HG02763 (cell line): ENCODE measurements at regions not wholly inside any gene's neighbourhood (a gene's known extent, or its start where the extent isn't known, plus 50 kb on each side); places are given as distances from the start of the nearest gene placed in this dataset.

Source experiments
- ATAC-seq: cut with Tn5 transposase; IDR thresholded peaks from one replicate; pipeline ENCODE4 v1.9.1; 2021; ENCODE audit warnings: mild to moderate bottlenecking, moderate library complexity; ENCODE audit not compliant: unreplicated experiment

DNA sequence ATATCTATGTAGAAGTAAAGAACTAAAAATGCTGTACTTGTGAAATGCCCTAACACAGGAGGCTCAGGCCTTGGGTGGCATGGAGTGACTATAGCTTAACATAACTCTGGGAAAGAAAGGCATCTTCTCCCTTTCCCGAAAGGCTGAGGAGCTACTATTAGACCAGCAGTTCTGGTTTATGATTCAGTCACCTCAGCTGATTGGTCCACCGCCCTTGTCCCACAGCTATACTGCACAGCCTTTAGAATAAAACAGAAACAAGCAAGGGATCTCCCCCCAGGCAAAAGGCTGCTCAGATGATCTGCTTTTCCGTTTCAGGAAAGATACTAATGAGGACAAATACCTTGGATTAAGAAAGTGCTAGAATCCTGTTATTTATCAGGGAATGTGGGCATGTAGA is 171.3 kb downstream of the SNCA start:
- no peak for ATAC-seq

DNA sequence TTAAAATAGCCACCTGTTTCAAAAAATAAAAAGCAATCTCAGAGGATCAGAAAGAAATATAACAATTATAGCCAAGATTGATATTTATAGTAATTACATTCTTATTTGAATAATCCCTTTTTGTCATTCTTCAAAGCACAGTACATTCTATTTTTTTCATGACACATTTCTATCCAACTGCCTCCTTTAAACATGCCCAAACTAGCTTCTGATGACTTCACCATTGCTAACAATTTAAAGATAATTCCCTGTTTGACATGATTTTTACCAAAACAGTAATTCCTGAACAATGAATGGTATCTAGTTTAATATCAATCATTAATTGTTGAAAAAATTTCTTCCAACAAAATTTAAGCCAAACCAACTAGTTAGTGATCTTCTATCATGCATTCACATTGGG is 172.4 kb downstream of the SNCA start:
- ATAC-seq = no peak

- no peak for ATAC-seq
Observed at GRCh38 chr4:89661173-89661899, 175.6 kb downstream of the SNCA start.

GRCh38 chr4:89660444-89661172 is 176.4 kb downstream of the SNCA start:
- ATAC-seq = no peak

DNA sequence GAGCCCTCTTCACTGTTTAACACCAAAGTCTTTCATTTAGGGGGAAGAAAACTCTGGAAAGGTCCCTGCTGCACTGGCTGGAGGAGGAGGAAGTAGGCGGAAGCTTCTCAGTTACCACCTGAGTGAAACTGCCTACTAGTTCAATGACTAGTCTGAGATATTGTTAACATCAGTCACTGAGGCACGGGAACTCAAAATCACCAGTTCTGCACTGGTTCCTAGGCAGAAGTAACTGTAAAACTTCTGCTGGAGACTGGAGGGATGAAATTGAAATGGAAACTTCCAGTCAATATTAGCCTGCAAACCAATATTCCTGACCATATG is 178.3 kb downstream of the SNCA start:
- peak; percentile 64 for ATAC-seq

DNA sequence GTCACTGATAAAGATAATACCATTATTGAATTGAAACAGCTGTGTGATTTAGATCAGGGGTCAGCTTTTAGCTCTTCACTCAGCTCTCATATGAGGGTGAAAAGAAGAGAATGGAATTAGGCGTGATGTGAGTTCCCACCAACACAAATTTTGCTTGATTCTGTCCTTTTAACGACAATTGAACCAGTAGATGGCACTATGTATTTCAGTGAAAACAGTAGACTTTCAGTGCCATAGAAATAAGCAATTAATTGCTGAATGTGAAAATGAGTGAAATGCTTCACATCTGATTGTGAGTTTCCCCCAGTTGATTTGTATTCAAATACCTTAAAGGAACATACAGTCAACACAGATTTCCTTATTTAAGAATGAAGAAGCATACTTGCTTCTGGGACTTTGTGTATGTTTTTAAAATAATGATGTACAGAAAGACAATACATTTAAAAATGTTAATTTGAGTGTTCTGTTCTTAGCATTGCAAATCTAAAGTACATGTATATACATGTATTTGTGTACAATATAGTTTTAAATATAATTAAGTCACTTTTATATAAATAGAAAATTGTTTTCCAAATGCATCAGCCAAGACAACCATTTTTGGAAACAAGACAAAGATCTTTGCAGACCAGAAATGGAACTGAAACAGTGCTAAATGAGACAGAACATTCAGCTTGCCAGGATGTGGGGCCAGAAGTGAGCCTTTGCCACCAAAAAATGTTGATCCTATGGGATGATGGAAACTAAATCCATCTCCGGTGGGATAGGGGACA is 178.8 kb downstream of the SNCA start:
- ATAC-seq = peak; percentile 70

DNA sequence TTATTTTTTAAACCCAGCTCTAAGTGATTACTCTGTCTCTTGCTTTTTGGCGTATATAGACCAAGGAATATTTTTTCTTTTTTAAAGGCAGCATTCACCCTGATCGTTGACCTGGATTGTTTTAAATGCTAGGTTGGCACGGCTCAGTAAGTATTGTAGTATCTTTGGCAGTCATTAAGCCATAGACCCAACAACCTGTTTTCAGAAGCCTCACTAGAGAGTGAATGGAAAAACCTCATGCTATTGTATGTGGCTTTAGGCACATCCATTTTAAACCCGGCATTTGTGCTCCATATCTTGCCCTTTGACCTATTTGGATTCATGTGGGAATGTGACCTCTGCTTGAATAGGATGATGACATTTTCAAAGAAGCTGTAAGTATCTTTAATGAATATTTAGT is 183.9 kb downstream of the SNCA start:
- no peak for ATAC-seq

GRCh38 chr4:89645482-89645881 is 191.5 kb downstream of the SNCA start:
- no peak for ATAC-seq

GRCh38 chr4:89641367-89641687 is 195.6 kb downstream of the SNCA start:
- ATAC-seq = no peak

DNA sequence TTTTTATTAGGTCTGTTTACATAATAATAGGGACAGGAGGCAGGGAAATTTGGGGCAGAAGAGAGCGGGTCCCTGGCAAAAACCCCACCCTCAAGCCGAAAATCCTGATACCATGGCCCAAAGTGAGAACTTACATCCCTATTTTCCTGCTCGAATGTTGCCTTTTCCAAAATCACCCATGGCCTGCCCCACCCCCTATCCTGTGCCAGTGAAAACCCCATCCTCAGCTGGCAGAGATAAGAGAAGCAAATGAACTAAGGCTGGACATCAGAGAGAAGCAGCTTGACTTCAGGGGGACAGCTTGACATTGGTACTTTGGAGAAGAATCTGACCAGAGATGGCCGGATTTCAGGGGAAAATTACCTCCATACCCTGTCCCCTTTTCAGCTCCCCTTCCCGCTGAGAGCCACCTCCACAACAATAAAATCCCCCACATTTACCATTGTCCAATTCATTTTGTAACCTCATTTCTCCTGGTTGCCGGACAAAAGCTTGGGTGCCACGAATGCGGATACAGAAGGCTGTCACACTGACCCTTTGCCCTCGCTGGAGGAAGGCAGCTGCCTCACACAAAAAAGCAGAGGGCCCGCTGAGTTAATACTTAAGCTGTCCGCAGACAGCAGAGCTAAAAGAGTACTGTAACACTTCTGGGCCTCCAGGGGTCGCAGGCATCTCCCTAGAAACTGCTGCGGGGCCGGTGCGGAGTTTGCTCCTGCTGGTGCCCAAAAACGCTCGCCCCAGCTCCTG is 196.2 kb downstream of the SNCA start:
- no peak for ATAC-seq

DNA sequence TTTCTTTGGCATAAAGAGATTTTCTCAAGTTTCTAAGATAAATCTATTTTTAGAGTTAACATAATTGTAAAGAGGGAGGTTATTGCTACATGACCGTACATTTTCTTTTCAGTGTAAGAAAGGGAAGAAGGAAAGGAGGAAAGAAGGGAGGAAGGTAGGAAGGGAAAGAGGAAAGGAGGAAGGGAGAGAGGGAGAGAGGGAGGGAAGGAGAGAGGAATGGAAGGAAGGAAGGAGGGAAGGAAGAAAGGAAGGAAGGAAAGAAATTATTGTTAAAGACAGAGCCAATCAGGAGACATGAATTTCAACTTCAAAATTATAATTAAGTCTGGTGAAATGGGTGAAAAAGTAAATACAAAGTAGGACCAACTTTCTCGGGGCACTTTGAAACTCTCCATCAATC is 197.6 kb downstream of the SNCA start:
- ATAC-seq = no peak

GRCh38 chr4:89625599-89626293 is 211.2 kb downstream of the SNCA start:
- no peak for ATAC-seq

GRCh38 chr4:89619206-89619962 is 217.6 kb downstream of the SNCA start:
- ATAC-seq = no peak

GRCh38 chr4:89618151-89618550 is 218.8 kb downstream of the SNCA start:
- ATAC-seq = no peak

DNA sequence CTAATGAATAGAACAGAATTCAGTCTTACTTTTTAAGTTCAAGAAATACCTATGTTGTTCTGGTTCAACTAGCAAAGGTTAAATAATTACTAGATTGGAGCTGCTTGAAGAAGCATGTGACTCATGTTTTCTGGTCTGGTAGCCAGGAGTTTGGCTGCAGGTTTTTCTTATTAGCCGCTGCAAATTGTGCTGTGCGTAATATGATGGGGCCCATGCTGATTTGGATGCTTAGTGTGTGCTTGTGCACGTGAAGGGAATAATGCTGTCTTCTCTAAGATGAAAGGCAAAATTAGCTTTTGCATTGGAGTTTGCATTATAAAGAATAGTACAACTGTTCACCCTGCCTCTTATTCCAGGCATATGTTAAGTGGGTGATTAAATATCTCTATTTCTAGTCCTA is 219.6 kb downstream of the SNCA start:
- no peak for ATAC-seq

DNA sequence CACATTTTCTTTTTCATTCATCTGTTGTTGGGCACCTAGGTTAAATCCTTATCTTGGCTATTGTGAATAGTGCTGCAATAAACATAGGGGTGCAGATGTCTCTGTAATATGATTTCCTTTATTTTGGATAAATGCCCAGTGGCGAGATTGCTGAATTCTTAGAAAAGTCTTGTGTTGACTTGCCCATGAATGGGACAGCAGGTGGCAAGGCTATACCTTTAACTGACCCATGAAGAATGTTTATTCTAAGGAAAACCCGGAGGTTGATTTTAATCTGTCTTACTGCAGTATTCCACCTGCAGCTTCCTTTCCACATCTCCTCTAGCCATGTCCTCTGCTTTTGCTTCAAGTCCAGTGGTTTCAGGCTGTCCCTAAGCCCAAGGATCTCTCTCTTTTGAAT is 220.6 kb downstream of the SNCA start:
- ATAC-seq = no peak

- ATAC-seq = no peak
Observed at GRCh38 chr4:89615051-89615450, 221.9 kb downstream of the SNCA start.

DNA sequence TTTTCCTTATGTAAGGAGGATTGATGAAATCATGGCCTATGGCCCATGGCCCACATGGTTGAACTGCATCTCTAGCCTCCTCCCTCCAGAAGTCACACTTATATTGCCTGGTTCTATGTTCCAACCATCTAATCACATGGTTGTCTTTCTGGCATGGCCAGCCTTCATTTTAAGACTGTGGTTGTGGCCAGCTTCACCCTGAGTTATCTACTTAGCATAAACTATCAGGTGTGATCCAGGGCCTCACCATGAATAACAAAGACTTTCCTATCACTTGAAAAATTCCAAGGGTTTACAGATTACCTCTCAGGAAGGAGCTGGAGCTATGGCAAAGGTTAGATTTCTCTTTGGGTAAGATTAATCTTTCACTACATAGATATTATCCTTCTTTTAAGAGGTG is 222.8 kb downstream of the SNCA start:
- no peak for ATAC-seq

GRCh38 chr4:89610236-89610635 is 226.7 kb downstream of the SNCA start:
- ATAC-seq = no peak

DNA sequence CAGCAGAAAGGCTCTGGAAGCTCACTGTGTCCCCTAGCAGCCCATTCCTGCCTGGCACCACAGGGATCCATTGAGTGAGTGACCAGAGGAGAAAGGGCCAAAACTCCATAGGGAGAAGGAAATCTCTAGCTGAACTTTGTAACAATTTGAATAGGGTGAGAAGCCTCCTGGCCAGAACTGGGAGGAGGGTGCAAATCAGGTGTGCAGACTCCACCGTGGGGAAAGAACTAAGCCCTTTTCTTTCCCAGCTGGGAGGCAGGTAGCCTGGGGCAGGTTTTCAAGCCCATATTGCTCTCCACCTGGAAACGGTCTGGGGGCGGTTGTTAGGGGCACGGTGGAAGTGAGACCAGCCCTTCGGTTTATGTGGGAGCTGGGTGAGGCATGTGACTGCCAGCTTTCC is 227.2 kb downstream of the SNCA start:
- no peak for ATAC-seq
